ENCODE measurements at regions not wholly inside any gene's neighbourhood (a gene's known extent, or its start where the extent isn't known, plus 50 kb on each side); places are given as distances from the start of the nearest gene placed in this dataset.

DNA sequence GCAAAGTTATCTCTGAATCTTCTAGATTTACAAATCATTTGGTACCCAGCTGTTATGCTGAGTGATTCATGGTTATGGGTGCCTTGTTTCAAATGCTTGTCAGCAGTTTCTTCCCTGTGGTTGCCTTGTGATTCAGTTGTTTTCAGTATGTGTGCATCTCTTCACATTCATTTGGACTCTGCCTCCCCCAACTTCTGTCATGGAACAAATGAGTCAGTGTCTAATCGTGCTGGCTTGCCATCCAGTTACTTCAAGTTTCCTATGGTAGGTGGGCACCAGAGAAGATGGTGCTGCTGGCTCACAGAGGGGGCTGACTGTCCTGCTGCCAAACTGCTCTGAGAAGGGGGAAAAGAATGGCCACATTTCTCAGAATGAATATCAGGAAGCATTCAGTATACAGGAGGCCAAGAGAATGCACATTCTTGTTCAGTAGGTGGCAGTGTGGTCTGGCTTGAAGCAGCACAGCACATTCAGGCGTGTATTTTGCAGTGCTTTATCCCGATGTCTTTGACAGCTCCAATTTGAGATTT lies 260.9 kb downstream of the GLUD2 start:
- Histone ChIP-seq H3K36me3 (ENCODE audit: control insufficient read depth, insufficient read depth, low read length) (no peaks in the 10 kb centered on the region), H3K27me3 (ENCODE audit: control insufficient read depth, insufficient read depth, low read length) (no peaks in the 10 kb centered on the region), H3K4me3 (ENCODE audit: low read depth, low read length) (no peak overlapping the region)
- FAIRE-seq: no peak
- peak; percentile 44 for DNase-seq (ENCODE audit: low read depth)
- TF ChIP-seq, protein P1, sequence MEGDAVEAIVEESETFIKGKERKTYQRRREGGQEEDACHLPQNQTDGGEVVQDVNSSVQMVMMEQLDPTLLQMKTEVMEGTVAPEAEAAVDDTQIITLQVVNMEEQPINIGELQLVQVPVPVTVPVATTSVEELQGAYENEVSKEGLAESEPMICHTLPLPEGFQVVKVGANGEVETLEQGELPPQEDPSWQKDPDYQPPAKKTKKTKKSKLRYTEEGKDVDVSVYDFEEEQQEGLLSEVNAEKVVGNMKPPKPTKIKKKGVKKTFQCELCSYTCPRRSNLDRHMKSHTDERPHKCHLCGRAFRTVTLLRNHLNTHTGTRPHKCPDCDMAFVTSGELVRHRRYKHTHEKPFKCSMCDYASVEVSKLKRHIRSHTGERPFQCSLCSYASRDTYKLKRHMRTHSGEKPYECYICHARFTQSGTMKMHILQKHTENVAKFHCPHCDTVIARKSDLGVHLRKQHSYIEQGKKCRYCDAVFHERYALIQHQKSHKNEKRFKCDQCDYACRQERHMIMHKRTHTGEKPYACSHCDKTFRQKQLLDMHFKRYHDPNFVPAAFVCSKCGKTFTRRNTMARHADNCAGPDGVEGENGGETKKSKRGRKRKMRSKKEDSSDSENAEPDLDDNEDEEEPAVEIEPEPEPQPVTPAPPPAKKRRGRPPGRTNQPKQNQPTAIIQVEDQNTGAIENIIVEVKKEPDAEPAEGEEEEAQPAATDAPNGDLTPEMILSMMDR (IDR thresholded peaks at IDR 0.05; ENCODE audit: insufficient read depth, low read length, severe bottlenecking): peak; percentile 41

DNA sequence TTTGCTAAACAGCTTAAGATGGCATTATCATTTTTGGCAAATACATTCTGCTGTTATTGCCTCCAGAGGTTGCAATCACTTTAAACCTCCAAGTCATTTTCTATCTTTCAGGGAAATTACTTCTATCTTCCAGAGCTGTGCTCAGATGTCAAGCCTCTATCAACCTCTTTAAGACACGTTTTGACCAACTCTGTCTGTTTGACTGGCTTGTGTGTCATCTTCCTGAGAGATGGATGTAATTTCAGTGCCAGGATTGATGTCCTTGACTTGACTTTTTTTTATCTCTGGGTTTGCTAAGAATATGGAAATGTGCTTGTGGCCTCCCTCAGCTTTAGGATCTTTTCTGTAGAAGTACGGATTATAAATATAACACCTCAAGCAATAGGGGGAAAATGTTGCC lies 263.4 kb downstream of the GLUD2 start:
- TF ChIP-seq, protein P1 (IDR thresholded peaks at IDR 0.05; ENCODE audit: insufficient read depth, low read length, severe bottlenecking): no peak
- DNase-seq (ENCODE audit: low read depth) (no peak), FAIRE-seq (no peak)

DNA sequence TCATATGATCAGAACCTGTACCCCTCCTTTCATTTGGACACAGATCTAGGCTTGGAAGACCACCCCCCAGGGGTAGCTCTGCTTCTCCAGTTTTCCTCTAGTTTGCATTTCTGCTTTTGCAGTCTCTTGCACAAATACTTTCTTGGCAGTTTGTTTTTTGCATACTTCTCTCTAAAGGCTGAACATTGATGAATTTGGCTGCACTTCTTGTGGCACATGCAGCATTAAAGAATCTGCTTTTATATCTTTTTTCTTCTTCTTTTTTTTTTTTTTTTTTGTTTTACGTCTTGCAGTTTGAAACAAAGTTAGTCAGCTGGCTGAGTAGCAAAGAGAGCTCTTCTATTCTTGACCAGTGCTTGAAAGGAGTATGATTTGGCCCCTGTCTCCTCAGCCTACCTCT lies 273.0 kb downstream of the GLUD2 start:
- H3K4me3 ChIP-seq (ENCODE audit: low read depth, low read length): no peak overlapping the region
- TF ChIP-seq, protein P1 (IDR thresholded peaks at IDR 0.05; ENCODE audit: insufficient read depth, low read length, severe bottlenecking): no peak
- H3K36me3 ChIP-seq (ENCODE audit: control insufficient read depth, insufficient read depth, low read length): no peaks in the 10 kb centered on the region
- no peaks in the 10 kb centered on the region for H3K27me3 ChIP-seq (ENCODE audit: control insufficient read depth, insufficient read depth, low read length)
- DNase-seq (ENCODE audit: low read depth) (no peak), FAIRE-seq (no peak)

More for the DNA sequence above, 263.4 kb downstream of the GLUD2 start:
- Histone ChIP-seq H3K27me3 (ENCODE audit: control insufficient read depth, insufficient read depth, low read length) (no peaks in the 10 kb centered on the region), H3K4me3 (ENCODE audit: low read depth, low read length) (no peak overlapping the region), H3K36me3 (ENCODE audit: control insufficient read depth, insufficient read depth, low read length) (no peaks in the 10 kb centered on the region)

DNA sequence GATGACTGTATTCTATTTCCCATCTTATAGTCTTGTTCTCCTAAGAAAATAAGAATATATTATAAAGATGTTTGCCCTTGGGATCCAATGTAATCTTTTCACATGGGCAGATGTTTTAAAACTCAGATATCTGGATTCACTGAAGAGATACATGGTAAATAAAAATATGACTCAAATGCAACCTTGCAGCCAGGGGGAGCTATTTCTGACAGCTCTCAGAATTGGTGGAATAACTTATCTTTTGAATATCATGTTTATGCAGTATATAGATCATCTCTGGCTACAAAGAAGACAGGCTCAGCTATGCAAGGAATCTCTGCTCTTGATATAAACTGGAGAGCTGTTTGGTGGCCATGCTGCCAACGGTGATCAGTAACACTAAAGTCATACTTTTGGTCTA lies 274.7 kb downstream of the GLUD2 start:
- DNase-seq (ENCODE audit: low read depth): peak; percentile 2
- Histone ChIP-seq H3K4me3 (ENCODE audit: low read depth, low read length) (no peak overlapping the region), H3K36me3 (ENCODE audit: control insufficient read depth, insufficient read depth, low read length) (no peaks in the 10 kb centered on the region), H3K27me3 (ENCODE audit: control insufficient read depth, insufficient read depth, low read length) (no peaks in the 10 kb centered on the region)
- no peak for FAIRE-seq
- TF ChIP-seq, protein P1 (IDR thresholded peaks at IDR 0.05; ENCODE audit: insufficient read depth, low read length, severe bottlenecking): peak; percentile 27

DNA sequence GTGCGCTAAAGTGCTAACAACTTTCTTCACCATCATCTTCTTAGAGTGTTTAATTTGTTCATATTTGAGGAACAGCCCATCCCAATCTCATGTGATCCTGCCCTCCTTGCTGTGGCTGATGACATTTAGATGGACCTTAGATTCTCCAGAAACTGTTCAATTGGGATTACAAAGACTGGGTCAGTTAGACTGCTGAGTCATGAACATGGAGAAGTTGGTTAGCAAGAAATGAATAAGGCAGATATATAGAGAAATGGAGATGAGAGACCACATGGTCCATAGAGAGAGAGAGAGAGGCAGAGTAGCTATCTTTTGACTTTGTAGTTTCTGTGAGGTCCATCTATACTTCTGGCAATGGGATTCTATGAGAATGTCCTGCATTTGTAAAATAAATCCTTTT lies 275.9 kb downstream of the GLUD2 start:
- no peak for DNase-seq (ENCODE audit: low read depth)
- FAIRE-seq: no peak
- Histone ChIP-seq H3K4me3 (ENCODE audit: low read depth, low read length) (no peak overlapping the region), H3K27me3 (ENCODE audit: control insufficient read depth, insufficient read depth, low read length) (no peaks in the 10 kb centered on the region), H3K36me3 (ENCODE audit: control insufficient read depth, insufficient read depth, low read length) (no peaks in the 10 kb centered on the region)
- TF ChIP-seq, protein P1 (IDR thresholded peaks at IDR 0.05; ENCODE audit: insufficient read depth, low read length, severe bottlenecking): no peak

DNA sequence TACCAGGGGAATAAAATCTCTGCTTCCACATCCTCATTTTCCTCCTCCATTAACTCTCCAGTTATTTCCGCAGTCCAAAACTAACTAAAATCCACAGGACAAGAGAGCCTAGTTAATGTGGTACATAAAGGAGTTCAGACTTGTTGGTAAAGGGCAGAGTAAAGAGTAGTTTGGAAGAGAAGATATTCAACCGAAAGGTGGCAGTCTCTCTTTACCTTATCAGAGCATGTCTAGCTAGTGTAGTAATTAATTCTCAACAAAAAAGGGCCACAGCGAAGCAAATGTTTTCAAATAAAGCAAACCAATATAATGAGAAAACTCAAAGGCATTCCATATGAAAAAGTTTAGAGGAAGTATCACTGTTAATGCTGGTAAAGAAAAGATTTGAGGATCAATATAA lies 286.5 kb downstream of the GLUD2 start:
- TF ChIP-seq, protein P1 (IDR thresholded peaks at IDR 0.05; ENCODE audit: insufficient read depth, low read length, severe bottlenecking): no peak
- no peak for FAIRE-seq

More for the DNA sequence above, 286.5 kb downstream of the GLUD2 start:
- Histone ChIP-seq H3K36me3 (ENCODE audit: control insufficient read depth, insufficient read depth, low read length) (no peaks in the 10 kb centered on the region), H3K4me3 (ENCODE audit: low read depth, low read length) (no peak overlapping the region), H3K27me3 (ENCODE audit: control insufficient read depth, insufficient read depth, low read length) (no peaks in the 10 kb centered on the region)
- DNase-seq (ENCODE audit: low read depth): peak; percentile 0
